ENCODE measurements at regions not wholly inside any gene's neighbourhood (a gene's known extent, or its start where the extent isn't known, plus 50 kb on each side); places are given as distances from the start of the nearest gene placed in this dataset.

DNA sequence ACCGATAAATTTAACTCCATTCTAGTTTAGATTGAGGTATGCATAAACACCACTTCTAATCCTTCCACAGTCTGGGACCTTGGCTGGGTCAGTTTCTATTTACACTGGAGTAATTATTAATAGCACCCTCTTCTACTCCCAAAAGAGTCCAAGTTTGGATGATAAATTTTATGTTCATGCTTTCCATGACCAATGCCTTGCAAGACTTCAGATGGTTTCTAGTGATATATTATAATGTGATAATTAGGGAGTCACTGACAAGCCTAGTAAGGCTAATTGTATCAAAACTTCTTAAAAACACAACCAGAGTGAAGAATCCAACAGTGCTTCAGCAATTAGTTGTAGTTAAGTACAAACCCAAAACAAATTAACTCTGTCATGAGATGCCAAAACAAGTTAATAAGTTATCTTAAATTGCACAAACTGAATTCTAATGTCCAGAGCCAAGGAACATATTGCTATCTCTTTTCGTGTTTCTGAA lies 489.6 kb downstream of the TTLL7 start:
- intact Hi-C loops (cut with DNase I) = no loop called here
- Histone ChIP-seq H3K27me3 (no peaks in the 10 kb centered on the region), H3K4me3 (no peak overlapping the region), H3K27ac (peak overlapping the region in 8 of 12 donors; percentile 40 to 76 (median 52)), H3K36me3 (no peaks in the 10 kb centered on the region), H3K4me1 (peaks cover 0 to 48% (median 29%) of the 10 kb centered on the region in 12 donors), H3K9me3 (no peaks in the 10 kb centered on the region)
- ATAC-seq (peak in 3 of 4 donors; percentile 34 to 45 (median 38)), DNase-seq (no peak)
- TF ChIP-seq, protein P1, sequence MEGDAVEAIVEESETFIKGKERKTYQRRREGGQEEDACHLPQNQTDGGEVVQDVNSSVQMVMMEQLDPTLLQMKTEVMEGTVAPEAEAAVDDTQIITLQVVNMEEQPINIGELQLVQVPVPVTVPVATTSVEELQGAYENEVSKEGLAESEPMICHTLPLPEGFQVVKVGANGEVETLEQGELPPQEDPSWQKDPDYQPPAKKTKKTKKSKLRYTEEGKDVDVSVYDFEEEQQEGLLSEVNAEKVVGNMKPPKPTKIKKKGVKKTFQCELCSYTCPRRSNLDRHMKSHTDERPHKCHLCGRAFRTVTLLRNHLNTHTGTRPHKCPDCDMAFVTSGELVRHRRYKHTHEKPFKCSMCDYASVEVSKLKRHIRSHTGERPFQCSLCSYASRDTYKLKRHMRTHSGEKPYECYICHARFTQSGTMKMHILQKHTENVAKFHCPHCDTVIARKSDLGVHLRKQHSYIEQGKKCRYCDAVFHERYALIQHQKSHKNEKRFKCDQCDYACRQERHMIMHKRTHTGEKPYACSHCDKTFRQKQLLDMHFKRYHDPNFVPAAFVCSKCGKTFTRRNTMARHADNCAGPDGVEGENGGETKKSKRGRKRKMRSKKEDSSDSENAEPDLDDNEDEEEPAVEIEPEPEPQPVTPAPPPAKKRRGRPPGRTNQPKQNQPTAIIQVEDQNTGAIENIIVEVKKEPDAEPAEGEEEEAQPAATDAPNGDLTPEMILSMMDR (IDR thresholded peaks at IDR 0.05) = no peak
- no peak for TF ChIP-seq POLR2A (IDR thresholded peaks at IDR 0.05)
- WGBS, 4 donors = 27 to 58% (median 44%) methylated on average over 2 of the region's 2 CpGs

DNA sequence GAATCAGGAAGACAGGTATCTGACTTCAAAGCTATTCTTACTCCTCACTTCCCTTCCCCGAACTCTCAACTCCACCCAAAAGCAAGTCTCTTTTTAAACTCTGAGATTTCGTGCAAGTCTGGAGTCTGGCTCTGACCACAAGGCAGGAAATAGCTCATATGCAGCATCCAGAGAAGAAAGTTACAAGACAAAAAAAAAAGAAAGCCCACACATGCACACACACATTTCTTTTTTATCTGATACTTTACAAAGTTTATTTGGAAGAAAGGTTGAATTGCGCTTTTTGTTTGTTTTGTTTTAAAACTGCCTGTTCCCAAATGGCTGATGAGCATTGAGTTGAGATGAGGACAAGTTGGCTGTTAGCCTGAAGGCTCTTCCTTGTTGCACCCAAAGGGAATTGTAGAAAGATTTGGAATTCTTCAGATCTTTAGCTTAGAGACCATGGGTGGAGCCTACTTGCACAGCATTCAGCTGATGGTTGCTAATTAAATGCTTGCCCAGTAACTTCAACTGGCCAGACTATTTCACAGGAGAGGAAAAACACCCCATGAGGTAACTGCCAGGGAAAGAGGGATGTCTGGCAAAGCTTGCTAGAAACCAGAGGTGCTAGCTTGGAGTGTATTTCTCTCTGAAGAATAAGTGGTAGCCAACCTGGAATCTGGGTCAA lies 490.3 kb downstream of the TTLL7 start:
- H3K4me1 ChIP-seq = peaks cover 0 to 48% (median 29%) of the 10 kb centered on the region in 12 donors

DNA sequence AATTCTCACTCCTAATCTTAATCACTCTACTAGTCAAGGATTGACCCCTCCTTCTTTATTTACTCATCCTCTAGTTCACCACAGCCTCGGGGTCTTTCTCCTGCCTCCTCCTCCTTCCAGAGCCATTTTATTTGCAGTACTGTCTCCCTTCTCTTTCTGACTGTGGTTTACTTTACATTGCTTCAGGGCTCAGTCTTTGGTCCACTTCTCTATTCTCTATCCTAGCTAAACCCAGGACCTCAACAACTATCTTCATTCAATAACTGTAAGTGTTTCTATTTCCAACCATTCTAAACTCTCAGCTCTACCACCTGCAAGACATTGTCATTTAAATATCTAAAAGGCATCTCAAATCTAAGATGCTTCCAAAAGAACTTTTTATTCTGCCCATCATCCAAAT lies 493.8 kb downstream of the TTLL7 start:
- DNase-seq (no peak), ATAC-seq (no peak)
- H3K4me3 ChIP-seq = no peak overlapping the region
- intact Hi-C loops (cut with DNase I) = no loop called here
- no peak overlapping the region for H3K27ac ChIP-seq
- no peaks in the 10 kb centered on the region for H3K9me3 ChIP-seq
- 86 to 96% (median 93%) methylated on average over 1 of the region's 1 CpG for WGBS, 4 donors
- no peaks in the 10 kb centered on the region for H3K36me3 ChIP-seq
- H3K27me3 ChIP-seq = no peaks in the 10 kb centered on the region
- H3K4me1 ChIP-seq = peaks cover 0 to 35% (median 21%) of the 10 kb centered on the region in 12 donors
- TF ChIP-seq POLR2A (IDR thresholded peaks at IDR 0.05) = no peak
- TF ChIP-seq, protein P1 (IDR thresholded peaks at IDR 0.05) = no peak

More for the DNA sequence above, 490.3 kb downstream of the TTLL7 start:
- 32 to 37% (median 35%) methylated on average over 3 of the region's 3 CpGs for WGBS, 4 donors
- no peaks in the 10 kb centered on the region for H3K27me3 ChIP-seq
- H3K9me3 ChIP-seq = no peaks in the 10 kb centered on the region
- H3K27ac ChIP-seq = peak overlapping the region in 10 of 12 donors; percentile 12 to 76 (median 52)
- H3K4me3 ChIP-seq = peak overlapping the region in 1 of 12 donors; percentile 1
- intact Hi-C loops (cut with DNase I) = no loop called here
- H3K36me3 ChIP-seq = no peaks in the 10 kb centered on the region
- DNase-seq (peak in 4 of 5 donors; percentile 19 to 56 (median 36)), ATAC-seq (peak; percentile 71 to 89 (median 78))
- TF ChIP-seq, protein P1 (IDR thresholded peaks at IDR 0.05) = no peak
- TF ChIP-seq POLR2A (IDR thresholded peaks at IDR 0.05) = no peak

DNA sequence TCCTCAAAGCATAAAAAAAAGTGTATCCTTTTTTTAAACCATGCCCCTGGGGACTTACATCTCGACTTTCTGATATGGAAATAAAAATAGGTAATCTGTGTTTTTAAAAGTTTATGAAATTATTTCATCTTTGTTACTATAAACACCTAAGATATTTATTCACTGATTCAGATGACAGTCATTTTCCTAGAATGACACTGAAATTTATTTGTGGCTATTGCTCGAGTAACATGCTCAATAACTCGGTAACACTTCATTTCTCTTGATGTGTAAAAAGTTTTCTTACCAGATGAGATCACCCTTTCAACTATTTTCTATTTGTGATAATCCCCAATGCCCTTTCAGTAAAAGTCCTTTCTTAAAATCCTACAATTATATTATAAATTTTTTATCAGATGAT lies 495.8 kb downstream of the TTLL7 start:
- intact Hi-C loops (cut with DNase I) = no loop called here
- Histone ChIP-seq H3K4me1 (peaks cover 0 to 15% (median 6%) of the 10 kb centered on the region in 12 donors), H3K4me3 (no peak overlapping the region), H3K27ac (no peak overlapping the region), H3K9me3 (no peaks in the 10 kb centered on the region), H3K27me3 (no peaks in the 10 kb centered on the region), H3K36me3 (no peaks in the 10 kb centered on the region)
- DNase-seq (no peak), ATAC-seq (no peak)
- TF ChIP-seq, protein P1 (IDR thresholded peaks at IDR 0.05) = no peak
- TF ChIP-seq POLR2A (IDR thresholded peaks at IDR 0.05) = no peak
- WGBS, 4 donors = 71 to 87% (median 79%) methylated on average over 3 of the region's 3 CpGs
